HG02973 (cell line): ENCODE measurements at regions not wholly inside any gene's neighbourhood (a gene's known extent, or its start where the extent isn't known, plus 50 kb on each side); places are given as distances from the start of the nearest gene placed in this dataset.
"Not testable (repeated sequence)": the region's sequence is repeated elsewhere in the genome, so short reads cannot be mapped to it uniquely, and the experiment has no call there.

Experiments used
- ATAC-seq: cut with Tn5 transposase; IDR thresholded peaks from one replicate; pipeline ENCODE4 v1.9.1; 2021; ENCODE audit warnings: moderate library complexity; ENCODE audit not compliant: unreplicated experiment

DNA sequence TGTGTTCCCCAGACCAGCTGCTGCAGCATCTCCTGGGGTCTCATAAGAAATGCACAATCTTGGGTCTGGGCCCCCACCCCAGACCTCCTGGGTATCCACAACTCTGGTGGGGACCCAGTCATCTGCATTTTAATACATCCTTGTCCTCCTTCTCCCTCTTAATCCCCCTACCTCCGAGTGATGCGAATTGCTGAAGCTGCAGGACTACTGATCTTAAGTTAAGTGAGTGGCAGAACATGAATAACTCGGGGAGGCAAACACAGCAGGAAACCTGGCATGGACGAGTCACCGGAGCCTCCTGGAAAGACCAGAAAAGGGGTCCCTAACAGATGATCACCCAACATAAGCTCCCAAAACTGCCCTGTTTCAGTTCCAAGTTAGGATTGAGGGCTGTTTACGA is 283.2 kb upstream of the MGAT5 start:
- no peak for ATAC-seq

DNA sequence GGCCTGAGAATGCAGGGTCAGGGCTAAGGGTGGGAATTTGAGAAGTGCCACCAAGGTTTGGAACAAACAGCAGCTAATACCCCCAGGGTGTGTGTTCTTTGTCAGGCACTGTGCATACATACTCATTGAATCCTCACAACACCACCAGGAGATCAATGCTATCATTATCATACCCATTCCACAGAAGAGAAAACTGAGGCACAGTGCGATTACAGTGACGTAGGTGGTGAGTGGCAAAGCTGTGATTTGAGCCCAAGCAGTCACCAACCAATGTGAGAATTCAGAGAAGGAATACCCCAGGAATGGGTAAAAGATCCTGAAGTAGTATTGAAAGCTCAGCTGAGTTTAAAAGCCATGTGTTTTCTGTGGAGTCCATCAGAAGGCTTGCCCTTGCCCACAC is 281.6 kb upstream of the MGAT5 start:
- ATAC-seq = no peak

DNA sequence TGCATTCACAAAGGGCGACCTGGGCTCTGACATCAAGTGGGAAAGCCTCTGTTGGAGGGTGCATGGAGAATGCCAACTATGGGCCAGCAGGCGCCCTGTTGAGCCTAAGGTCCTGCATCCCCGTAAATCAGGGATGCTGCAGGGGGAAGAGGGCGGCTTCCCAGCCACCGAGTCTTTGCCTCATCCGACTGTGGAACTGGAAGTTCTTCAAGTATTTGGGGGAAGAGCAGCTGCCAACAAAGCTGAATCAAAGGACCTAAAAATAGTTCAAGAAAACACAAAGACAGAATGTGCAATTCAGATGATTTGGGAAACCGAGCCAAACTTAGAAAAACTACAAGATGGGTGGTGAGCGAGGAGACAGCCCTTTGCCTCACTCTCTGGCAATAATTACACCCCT is 281.1 kb upstream of the MGAT5 start:
- ATAC-seq = no peak

DNA sequence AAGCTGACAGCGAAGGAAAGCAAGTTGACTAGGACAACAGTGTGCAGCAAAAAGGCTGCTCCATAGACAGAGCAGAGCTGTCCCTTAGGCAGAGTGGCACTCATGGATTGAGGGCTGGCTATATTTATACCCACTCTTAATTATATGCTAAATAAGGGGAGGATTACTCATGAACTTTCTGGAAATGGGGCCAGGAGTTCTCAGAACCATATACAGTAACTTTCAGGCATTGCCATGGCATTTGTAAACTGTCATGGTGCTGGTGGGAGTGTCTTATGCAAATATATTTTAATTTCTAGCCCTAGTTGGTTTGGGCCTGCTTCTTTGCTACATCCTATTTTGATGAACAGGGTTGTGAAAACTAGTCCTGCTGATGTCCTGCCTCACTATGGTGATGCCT is 279.5 kb upstream of the MGAT5 start:
- no peak for ATAC-seq

DNA sequence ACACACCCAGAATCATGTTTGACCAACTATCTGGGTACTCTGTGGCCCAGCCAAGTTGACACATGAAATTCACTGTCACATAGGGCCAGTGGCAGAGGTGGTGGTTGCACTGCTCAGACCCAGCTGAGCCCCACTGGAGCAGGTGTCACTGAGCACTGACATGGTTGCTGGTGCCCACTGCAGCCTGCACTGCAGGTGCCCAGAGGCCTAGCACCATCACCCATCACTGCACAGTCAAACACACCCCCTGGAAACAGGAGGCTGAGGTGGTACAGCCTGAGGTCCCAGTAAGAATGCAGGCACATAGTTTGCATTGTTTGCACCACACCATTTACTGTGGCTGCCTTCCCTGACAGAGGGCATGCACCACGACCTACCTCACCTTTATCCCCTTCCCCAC is 278.7 kb upstream of the MGAT5 start:
- no peak for ATAC-seq

DNA sequence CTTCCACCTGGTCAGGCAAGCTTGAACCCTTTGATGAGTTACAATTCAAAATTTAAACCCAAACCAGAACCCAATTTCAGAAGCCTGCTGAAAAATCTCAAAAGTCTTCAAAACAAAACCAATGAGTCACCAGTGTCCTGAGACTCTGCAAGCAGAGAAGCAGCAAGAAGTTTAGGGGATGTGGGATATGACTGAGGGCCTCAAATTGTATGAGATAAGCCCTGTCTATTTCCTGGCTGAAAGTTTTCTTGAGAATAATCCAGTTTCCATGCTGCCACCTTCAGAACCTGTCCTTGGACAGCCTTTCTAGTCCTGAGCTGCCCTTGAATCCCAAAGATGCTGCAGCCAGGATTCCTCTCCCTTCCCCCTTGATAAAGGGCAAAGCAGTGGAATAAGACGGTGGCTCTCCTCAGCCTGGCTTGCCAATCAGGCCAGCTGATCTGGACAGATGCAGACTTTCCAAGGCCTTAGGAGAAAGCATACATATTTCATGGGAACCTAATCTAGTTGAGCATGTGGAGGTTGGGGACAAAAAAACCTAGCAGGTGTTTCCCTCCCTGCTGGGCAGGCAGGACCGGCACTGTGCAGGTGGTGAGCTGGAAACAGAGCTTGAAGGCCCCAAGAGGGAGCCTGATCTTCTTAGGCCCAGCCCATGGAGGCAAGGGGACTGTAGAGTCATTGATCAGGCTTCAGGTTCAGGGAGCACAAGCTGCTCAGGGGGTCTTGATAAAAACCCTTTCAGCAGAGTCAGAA is 278.0 kb upstream of the MGAT5 start:
- ATAC-seq = no peak

DNA sequence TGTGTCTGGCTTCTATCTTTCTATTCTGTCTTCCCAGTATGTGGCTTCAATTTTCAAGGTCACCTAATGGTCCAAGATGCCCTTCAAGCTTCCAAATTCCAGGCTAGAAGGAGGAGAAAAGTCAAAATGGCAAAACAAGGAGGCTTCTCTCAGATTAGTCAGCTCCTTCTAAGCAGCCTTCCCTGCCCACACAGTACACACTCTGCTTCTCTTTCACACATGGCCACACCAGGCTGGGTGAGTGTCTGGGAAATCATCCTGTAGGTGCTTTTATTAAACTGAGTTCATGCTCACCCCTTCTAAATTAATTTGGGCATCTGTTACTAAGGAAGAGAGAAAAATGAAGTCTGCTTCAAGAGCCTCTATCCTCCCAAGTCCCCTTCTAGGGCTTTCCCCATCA is 277.2 kb upstream of the MGAT5 start:
- no peak for ATAC-seq

DNA sequence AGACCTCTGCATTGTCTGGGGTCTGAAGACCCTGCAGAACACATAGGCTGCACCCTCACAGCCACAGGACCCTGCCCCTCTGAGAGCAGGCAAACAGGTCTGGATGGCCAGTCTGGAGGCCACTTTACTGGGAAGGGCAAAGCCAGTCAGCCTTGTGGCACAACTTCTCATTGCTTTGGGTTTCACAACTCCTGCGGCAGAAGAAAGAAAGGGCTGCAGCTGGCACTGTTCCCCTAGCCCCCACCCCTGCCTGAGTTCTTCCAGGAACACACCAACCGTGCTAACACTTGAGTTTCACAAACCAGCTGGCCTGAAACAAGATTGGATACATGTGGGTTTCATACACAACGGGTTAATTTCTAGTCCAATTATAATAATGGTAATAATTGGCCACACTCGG is 276.5 kb upstream of the MGAT5 start:
- no peak for ATAC-seq

DNA sequence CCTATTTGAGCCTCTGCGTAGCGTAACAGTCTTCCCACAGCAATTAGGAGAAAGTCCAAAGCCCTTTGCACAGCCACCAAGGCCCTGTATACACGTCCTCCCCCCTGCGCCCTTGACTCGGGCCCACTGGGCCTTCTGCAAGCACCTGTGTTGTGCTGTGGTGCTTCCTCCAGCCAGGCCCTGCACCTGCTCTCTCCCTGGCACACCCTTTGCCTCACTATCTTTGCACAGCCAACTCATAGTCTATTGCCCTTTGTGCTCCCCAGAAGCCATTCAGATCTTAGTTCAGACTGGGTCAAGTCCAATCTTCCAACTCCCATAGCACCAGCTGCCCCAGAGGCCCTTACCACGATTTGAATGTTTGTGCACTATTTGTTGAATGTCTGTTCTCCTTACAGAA is 271.6 kb upstream of the MGAT5 start:
- no peak for ATAC-seq

DNA sequence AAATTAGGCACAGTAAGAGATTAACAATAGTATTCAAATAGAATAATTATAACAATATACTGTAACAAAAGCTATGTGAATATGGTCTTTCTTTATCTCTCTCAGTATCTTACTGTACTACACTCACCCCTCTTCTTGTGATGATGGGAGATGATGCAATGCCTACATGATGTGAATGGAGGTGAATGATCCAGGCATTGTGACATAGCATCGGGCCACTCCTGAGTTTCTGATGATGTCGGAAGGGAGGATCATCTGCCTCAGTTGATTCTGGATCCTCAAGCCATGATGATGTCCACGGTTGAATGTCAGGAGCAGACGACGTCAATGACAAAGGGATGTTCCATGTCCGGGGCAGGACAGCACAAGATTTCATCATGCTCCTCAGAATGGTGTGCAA is 268.3 kb upstream of the MGAT5 start:
- no peak for ATAC-seq

DNA sequence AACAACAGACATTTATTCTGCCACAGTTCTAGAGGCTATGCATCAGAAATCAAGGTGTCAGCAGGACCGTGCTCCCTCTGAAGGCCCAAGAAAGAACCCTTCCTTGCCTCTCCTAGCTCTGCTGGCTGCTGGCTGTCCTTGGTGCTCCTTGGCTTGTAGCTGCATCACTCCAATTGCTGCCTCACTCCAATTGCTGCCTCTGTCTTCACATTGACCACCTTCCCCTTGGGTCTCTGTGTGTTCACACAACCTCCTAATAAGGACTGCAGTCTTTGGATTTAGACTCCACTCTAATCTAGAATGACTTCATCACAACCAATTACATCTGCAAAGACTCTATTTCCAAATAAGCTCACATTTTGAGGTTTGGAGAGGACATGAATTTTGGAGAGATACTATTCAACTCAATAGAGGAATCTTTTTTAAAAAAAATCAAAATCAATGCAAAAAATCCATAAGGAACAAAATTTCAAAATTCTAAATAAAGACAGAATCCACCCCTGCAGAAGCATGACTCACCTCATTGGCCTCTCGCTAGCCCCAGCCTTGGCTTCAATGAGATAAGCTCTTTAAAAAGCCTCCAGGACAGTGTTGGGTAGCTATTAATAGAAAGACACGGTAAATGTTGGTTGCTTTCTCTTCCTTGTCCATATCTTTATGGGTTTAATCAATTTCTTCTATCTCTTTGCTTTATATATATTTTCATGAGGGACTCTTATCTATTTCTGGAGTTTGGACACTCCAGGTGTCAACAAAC is 267.6 kb upstream of the MGAT5 start:
- ATAC-seq = no peak

DNA sequence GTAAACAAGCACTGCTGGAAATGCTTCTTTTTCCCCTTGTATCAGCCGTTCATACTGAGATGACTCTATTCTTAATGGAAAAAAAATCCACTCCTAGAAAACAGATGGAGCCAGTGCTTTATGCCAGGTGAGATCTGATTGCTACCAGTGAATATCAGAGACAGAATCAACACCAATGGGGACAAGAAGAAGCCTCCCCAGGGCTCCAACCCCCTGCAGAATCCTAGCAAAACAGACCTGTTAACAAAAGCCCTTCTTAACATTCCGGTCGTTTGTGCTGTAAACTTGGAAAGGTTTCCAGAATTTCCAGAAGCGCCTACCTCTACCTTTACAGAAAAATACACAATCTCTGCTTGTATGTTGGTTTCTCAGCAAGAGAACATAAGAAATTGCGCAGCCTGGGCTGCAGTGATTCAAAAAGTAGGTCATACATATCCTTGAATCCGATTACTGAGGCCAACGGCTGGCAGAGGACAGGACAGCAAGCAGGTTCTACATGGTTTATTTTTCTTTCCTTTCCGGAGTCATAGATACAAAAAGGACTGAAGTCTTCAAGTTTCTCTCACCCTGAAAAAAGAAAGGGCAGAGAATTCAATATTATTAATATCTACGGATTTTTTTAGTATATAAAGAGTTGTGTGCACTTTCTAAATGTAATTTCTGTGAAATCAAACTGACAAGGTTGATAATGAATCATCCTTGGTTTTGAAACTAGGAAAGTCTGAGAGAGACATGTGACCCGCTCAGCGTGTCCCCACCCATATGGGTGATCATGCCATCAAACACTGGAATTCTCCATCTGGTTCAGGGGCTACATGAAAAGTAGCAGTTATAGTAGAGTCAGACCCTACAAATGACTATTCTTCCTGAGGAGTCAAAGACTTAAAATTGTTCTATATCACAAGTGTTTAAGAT is 266.7 kb upstream of the MGAT5 start:
- ATAC-seq = no peak

DNA sequence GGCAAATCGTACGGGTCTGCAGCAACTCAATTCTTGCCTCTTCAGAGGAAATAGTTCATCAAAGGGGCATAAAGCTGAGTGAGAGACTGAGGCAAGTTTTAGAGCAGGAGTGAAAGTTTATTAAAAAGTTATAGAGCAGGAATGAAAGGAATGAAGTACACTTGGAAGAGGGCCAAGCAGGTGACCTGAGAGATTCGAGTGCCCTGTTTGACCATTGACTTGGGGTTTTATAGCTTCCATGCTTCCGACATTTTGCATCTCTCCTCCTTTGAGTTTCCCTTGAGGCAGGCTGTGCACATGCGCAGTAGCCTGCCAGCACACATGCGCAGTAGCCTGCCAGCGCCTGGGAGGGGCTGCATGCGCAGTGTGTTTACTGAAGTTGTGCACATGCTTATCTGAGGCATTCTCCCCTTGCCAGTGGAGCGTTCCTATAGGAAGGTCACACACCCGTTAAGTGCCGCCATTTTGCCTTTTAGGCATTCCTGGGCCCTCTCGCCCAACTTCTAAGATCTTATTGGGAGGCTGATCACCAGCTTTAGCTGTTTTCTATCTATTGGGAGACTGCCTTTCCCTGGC is 265.5 kb upstream of the MGAT5 start:
- ATAC-seq = no peak

DNA sequence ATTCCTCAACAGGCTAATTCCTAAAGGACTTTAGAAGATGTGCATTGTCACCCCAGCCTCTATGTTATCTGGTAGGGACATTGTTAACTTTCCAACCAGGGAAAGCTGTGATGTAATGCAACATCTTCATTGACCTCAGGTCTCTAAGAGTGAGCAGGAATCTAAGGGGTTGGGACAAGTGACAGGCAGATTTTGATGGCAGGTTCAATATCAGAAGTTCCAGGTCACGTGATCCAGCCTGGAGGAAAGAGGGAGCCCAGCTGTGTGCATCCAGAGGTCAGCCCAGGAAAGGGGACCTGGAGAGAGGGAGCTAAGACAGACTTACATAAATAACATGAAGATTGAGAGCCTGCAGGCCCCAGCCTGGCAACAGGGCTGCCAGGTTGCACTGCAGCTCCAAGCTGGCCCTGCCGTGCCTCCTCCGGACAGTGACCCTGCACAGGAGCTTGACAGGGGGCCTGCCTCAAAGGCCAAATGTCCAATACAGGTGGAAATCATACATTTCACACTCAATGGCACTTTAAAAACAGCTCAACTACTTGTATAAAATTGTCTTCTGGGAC is 262.2 kb upstream of the MGAT5 start:
- no peak for ATAC-seq

DNA sequence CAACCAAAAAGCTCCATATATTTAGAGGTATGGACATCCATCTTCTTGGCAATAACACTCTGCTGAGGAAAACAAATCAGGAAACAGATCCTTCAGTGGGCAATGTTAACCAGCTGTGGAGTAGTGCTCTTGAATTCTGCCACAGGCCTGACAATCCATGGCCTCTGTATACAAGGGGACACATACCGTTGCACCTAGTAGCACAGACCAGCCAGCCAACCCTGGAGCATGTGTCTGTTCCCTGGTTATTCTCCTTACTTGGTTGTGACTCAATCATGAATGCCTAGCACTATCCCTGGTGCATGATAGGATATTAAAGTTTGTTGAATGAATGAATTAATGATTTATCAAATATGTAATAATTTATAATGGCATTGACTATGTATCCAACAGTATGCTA is 261.4 kb upstream of the MGAT5 start:
- ATAC-seq = no peak

DNA sequence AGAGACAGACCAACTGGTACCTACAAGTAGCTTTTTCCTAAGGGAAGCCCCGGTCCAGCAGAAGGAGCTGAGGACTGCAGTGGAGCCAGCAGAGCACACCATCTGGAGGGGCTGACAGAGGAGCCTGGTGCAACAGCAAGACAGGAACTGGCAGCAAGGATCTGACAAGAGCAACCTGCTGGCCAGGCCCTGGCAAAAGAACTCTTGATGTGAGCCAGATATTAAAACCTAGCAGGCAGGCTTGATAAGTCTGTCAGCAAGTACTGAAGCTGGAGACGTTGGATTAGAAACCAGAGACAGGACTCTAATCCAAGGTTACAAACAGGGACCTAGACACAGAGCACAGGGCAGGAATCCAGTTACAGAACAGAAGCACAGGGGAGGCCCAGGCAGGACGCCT is 260.7 kb upstream of the MGAT5 start:
- no peak for ATAC-seq

DNA sequence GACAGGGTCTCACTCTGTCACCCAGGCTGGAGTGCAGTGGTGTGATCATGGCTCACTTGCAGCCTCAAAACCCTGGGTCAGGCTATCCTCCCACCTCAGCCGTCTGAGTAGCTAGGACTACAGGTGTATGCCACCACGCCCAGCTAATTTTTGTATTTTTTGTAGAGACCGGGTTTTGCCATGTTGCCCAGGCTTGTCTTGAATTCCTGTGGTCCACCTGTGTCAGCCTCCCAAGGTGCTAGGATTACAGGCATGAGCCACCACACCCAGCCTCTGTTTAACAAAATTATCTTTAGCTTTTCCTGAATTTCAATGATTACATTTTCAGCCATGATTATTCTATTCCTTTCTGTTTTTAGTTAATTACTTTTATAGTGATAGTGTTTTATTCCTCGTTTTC is 255.1 kb upstream of the MGAT5 start:
- not testable (repeated sequence) for ATAC-seq

DNA sequence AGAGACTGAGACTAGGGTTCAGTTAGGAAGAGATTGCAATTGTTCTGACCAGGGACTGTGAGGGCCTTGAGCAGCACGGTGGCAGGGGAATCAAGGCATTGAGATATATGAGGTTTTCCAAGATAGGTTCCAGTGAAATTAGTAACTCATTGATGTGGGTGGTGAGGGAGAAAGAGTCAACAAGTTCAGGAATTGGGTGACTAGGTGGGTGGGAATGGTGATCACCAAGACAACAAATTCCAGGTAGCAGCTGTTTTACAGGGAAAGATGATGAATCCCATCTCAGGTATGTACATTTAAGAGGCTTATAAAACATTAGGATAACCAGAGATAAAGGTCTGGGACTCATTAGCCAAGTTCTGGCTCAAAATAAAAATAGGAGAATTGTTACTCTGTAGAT is 251.5 kb upstream of the MGAT5 start:
- no peak for ATAC-seq

DNA sequence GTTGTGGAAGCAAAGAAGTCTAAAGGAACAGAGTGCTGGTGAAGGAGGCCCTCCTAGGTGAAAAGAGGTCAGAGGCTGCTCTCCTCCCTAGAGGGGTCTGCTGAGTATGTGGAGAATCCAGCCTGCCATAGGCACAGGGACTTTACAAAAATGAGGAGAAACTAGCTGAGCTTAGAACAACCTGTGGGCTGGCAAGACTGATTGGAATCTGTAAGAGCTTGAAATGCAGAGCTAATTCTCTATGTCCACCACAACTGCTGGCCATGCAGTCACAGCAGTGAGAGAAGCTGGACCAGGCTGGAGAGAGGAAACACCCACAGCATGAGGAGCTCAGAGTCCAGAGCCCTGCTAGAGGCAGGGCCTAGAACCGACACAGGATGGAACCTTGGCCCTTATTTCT is 251.0 kb upstream of the MGAT5 start:
- no peak for ATAC-seq

DNA sequence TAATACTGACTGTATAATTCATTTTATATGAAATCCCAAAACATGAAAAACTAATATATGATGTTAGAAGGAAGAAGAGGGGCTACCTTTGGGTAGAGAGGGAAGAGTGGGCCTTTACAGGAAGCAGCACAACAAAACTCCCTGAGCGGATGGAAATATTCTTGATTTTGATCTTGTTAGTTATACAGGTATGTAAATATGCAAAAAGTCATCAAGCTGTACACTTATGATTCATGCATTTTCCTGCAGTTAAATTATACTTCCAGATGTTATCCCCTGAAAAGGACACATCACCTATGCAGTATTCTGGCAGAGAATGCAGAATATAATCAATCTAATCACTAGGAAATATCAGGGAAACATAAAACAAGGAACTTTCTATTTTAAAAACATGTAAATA is 249.4 kb upstream of the MGAT5 start:
- ATAC-seq = no peak

DNA sequence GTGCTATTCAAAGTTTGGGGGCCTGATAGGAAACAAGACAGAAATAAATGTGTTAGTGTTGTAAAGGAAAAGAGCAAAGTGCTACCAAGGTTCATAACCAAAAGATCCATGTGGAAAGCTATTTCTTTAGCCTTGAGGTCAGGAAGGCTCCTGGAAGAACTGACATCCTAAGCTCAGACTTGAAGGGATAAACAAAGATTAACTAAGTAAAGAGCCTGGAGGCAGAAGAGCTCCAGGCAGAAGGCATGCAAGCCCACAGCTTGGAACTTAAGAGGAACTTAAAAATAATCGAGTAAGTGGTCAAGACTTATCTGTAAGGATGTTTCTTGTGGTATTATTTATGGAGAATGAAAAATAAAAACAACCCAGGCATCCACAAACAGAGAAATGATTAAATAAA is 245.0 kb upstream of the MGAT5 start:
- ATAC-seq = no peak
